Gastrocnemius medialis (tissue), 4 donors: ENCODE measurements at regions not wholly inside any gene's neighbourhood (a gene's known extent, or its start where the extent isn't known, plus 50 kb on each side); places are given as distances from the start of the nearest gene placed in this dataset.

Experiments
- ATAC-seq, 2 donors: fragments of 150-250 bp; one replicate each; pipeline ENCODE4 v1.9.1; 2016
- DNase-seq, 2 donors: peaks; one replicate each; pipeline ENCODE4 v3.0.0-alpha.2; 2019
- H3K27ac ChIP-seq, 4 donors: fragments of 200-600 bp; sonication (generic); 1 replicate in 1 of 4; 2 replicates in 3 of 4; pipeline ENCODE4 v1.5.1; 2016 to 2018; ENCODE audit warnings: mild to moderate bottlenecking in 2 of 4, moderate library complexity in 1 of 4
- H3K27me3 ChIP-seq, 3 donors: fragments of 200-600 bp; sonication (generic) in 2 of 3; 1 replicate in 1 of 3; 2 replicates in 2 of 3; pipeline versions ENCODE4 v1.5.1 to v1.6.0; 2016 to 2019; ENCODE audit warnings: mild to moderate bottlenecking in 1 of 3, moderate library complexity in 1 of 3
- H3K36me3 ChIP-seq, 2 donors: fragments of 200-600 bp; sonication (generic) in 1 of 2; one replicate each; pipeline ENCODE4 v1.5.1; 2017 to 2018
- H3K4me1 ChIP-seq, 2 donors: fragments of 200-600 bp; sonication (generic) in 1 of 2; one replicate each; pipeline ENCODE4 v1.5.1; 2016 to 2017; ENCODE audit warnings: mild to moderate bottlenecking in 2 of 2
- H3K4me3 ChIP-seq, 4 donors: fragments of 200-600 bp; sonication (generic) in 3 of 4; 1 replicate in 1 of 4; 2 replicates in 3 of 4; pipeline ENCODE4 v1.5.1; 2016 to 2019; ENCODE audit warnings: mild to moderate bottlenecking in 2 of 4
- H3K9me3 ChIP-seq, 3 donors: fragments of 200-600 bp; sonication (generic) in 2 of 3; 1 replicate in 1 of 3; 2 replicates in 2 of 3; pipeline ENCODE4 v1.5.1; 2016 to 2019
- POLR2A ChIP-seq, 2 donors: fragments of 450-650 bp; IDR thresholded peaks; one replicate each; pipeline ENCODE4 v1.6.1; 2017; ENCODE audit warnings: antibody characterized with exemption in 2 of 2, mild to moderate bottlenecking in 2 of 2, moderate library complexity in 2 of 2
- in situ Hi-C, 4 donors: fragments of 200-750 bp; cut with MboI; loops; one replicate each; pipeline versions ENCODE4 v1.15.0 to v1.8.0; 2017; ENCODE audit warnings: low sequenced_read_pairs in 4 of 4
- intact Hi-C: fragments of 100-400 bp; cut with DNase I; formaldehyde crosslinking; loops from one replicate; pipeline ENCODE4 v1.15.1; 2023; ENCODE audit warnings: low total_unique reads
- TF ChIP-seq, protein P1 (sequence below), 5 experiments: fragments of 450-650 bp in 3 of 5; fragments of 200-600 bp in 2 of 5; sonication (generic) in 2 of 5; IDR thresholded peaks in 4 of 5; conservative IDR thresholded peaks in 1 of 5; 1 replicate in 4 of 5; 2 replicates in 1 of 5; pipeline ENCODE4 v1.5.1; 2016 to 2019; ENCODE audit warnings: antibody characterized with exemption in 5 of 5, mild to moderate bottlenecking in 3 of 5, moderate library complexity in 3 of 5

GRCh38 chr15:81752546-81752942 lies 293.3 kb downstream of the MEX3B start:
- Histone ChIP-seq H3K9me3 (no peaks in the 10 kb centered on the region), H3K4me3 (no peak overlapping the region), H3K27ac (no peak overlapping the region), H3K4me1 (peaks cover 0 to 8% of the 10 kb centered on the region in 2 donors), H3K36me3 (no peaks in the 10 kb centered on the region), H3K27me3 (peaks cover 0 to 19% (median 13%) of the 10 kb centered on the region in 3 donors)
- intact Hi-C loops (no loop called here), in situ Hi-C loops (no loop called here)
- DNase-seq: peak; percentile 6 to 23
- ATAC-seq: no peak
- no peak for TF ChIP-seq POLR2A (IDR thresholded peaks at IDR 0.05)
- TF ChIP-seq, protein P1, sequence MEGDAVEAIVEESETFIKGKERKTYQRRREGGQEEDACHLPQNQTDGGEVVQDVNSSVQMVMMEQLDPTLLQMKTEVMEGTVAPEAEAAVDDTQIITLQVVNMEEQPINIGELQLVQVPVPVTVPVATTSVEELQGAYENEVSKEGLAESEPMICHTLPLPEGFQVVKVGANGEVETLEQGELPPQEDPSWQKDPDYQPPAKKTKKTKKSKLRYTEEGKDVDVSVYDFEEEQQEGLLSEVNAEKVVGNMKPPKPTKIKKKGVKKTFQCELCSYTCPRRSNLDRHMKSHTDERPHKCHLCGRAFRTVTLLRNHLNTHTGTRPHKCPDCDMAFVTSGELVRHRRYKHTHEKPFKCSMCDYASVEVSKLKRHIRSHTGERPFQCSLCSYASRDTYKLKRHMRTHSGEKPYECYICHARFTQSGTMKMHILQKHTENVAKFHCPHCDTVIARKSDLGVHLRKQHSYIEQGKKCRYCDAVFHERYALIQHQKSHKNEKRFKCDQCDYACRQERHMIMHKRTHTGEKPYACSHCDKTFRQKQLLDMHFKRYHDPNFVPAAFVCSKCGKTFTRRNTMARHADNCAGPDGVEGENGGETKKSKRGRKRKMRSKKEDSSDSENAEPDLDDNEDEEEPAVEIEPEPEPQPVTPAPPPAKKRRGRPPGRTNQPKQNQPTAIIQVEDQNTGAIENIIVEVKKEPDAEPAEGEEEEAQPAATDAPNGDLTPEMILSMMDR (IDR thresholded peaks at IDR 0.05 in 4 of 5, conservative IDR thresholded peaks at IDR 0.05 in 1 of 5): no peak

DNA sequence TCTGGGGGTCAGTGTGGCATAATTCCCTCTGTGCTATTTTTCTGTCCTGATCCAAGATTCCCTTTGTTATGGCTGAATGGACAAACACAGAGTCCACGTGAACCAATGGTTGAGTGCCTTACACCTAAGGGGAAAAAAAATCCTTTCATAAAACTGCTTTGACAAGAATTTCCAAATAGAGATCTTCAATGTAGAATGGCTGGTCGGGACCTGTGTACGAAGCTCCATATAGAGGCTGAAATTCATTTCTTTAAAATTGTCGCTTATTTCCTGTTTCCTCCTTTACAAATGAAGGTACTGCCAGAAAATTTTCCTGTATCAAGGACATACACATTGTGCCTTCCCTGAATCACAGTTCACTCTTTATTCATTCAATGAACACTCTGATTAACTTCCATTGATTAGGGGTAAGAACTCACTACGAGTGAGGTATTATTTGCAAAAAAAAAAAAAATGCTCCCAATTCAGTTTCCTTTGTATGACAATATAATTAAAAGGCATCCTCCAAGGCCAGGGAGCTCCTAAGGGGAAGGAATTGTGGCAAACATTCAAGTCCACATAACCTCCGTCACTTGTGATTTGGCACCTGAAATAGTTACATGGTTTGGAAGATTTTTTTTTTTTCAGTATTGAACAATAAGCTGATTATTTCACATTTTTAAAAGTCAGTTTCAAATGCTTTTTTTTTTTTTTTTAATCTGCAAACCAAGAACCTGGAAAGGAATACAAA lies 293.8 kb downstream of the MEX3B start:
- ATAC-seq (no peak), DNase-seq (no peak)
- intact Hi-C loops (no loop called here), in situ Hi-C loops (no loop called here)
- no peak overlapping the region for H3K27ac ChIP-seq
- H3K4me1 ChIP-seq: peaks cover 0 to 8% of the 10 kb centered on the region in 2 donors
- H3K36me3 ChIP-seq: no peaks in the 10 kb centered on the region
- H3K27me3 ChIP-seq: peaks cover 0 to 19% (median 13%) of the 10 kb centered on the region in 3 donors
- TF ChIP-seq POLR2A (IDR thresholded peaks at IDR 0.05): no peak
- TF ChIP-seq, protein P1 (IDR thresholded peaks at IDR 0.05 in 4 of 5, conservative IDR thresholded peaks at IDR 0.05 in 1 of 5): no peak
- H3K9me3 ChIP-seq: no peaks in the 10 kb centered on the region
- H3K4me3 ChIP-seq: no peak overlapping the region

DNA sequence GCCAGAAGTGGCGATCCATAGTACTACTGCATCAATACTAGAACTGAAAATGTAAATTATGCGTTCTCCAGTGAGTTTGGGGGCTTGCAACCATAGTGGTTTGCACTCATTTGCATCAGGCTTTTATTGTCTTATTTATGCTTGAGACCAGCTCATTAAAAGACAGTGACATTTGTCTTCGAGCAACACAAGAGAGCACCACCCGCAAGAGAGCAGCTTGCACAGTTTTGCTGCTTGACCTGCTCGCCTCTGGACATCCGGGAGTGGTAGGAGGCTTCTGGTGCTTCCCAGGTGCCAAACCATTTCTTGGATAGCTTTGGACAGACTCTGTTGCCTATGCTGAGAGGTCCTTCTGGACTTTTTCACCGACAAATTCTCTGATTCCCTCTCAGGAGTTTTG lies 294.6 kb downstream of the MEX3B start:
- ATAC-seq (no peak), DNase-seq (no peak)
- Histone ChIP-seq H3K27me3 (peaks cover 0 to 19% (median 13%) of the 10 kb centered on the region in 3 donors), H3K9me3 (no peaks in the 10 kb centered on the region), H3K27ac (no peak overlapping the region), H3K4me3 (no peak overlapping the region), H3K4me1 (peaks cover 0 to 8% of the 10 kb centered on the region in 2 donors), H3K36me3 (no peaks in the 10 kb centered on the region)
- in situ Hi-C loops (no loop called here), intact Hi-C loops (no loop called here)
- no peak for TF ChIP-seq POLR2A (IDR thresholded peaks at IDR 0.05)
- TF ChIP-seq, protein P1 (IDR thresholded peaks at IDR 0.05 in 4 of 5, conservative IDR thresholded peaks at IDR 0.05 in 1 of 5): no peak

- H3K27me3 ChIP-seq: peaks cover 0 to 19% (median 13%) of the 10 kb centered on the region in 3 donors
- TF ChIP-seq, protein P1 (IDR thresholded peaks at IDR 0.05 in 4 of 5, conservative IDR thresholded peaks at IDR 0.05 in 1 of 5): no peak
- no peak for TF ChIP-seq POLR2A (IDR thresholded peaks at IDR 0.05)
- ATAC-seq (no peak), DNase-seq (no peak)
- H3K9me3 ChIP-seq: no peaks in the 10 kb centered on the region
- H3K36me3 ChIP-seq: no peaks in the 10 kb centered on the region
- H3K27ac ChIP-seq: no peak overlapping the region
- intact Hi-C loops: no loop called here
- in situ Hi-C loops: no loop called here
- no peak overlapping the region for H3K4me3 ChIP-seq
- peaks cover 0 to 8% of the 10 kb centered on the region in 2 donors for H3K4me1 ChIP-seq
Measured at GRCh38 chr15:81749716-81750375, 296.0 kb downstream of the MEX3B start.
